Kidney epithelial cell (primary cell): ENCODE measurements at regions not wholly inside any gene's neighbourhood (a gene's known extent, or its start where the extent isn't known, plus 50 kb on each side); places are given as distances from the start of the nearest gene placed in this dataset.

Source experiments
- DNase-seq: peaks from one replicate; pipeline ENCODE4 v3.0.0-alpha.2; 2010; ENCODE audit warnings: low read depth
- H3K27me3 ChIP-seq: 2 replicates; pipeline ENCODE4 v1.6.0; 2011; ENCODE audit warnings: low read length; ENCODE audit not compliant: control insufficient read depth, insufficient read depth
- H3K36me3 ChIP-seq: 2 replicates; pipeline ENCODE4 v1.5.1; 2011; ENCODE audit warnings: low read length; ENCODE audit not compliant: control insufficient read depth, insufficient read depth
- H3K4me3 ChIP-seq: 2 replicates; pipeline ENCODE4 v1.5.1; 2011; ENCODE audit warnings: low read depth, mild to moderate bottlenecking, control low read depth, low read length
- CTCF ChIP-seq: IDR thresholded peaks from 2 replicates; pipeline ENCODE4 v1.5.1; 2011; ENCODE audit warnings: mild to moderate bottlenecking, moderate library complexity, low read length, control low read depth, inconsistent platforms; ENCODE audit not compliant: insufficient read depth, poor library complexity, severe bottlenecking

GRCh38 chr5:93044859-93045666 is 536.0 kb downstream of the NR2F1-AS1 start:
- no peak for TF ChIP-seq CTCF
- H3K36me3 ChIP-seq: no peaks in the 10 kb centered on the region
- no peaks in the 10 kb centered on the region for H3K27me3 ChIP-seq
- H3K4me3 ChIP-seq: no peak overlapping the region
- no peak for DNase-seq

GRCh38 chr5:93039888-93040287 is 541.1 kb downstream of the NR2F1-AS1 start:
- Histone ChIP-seq H3K4me3 (no peak overlapping the region), H3K36me3 (no peaks in the 10 kb centered on the region), H3K27me3 (no peaks in the 10 kb centered on the region)
- TF ChIP-seq CTCF: no peak
- DNase-seq: no peak

- DNase-seq: no peak
- Histone ChIP-seq H3K27me3 (no peaks in the 10 kb centered on the region), H3K36me3 (no peaks in the 10 kb centered on the region), H3K4me3 (no peak overlapping the region)
- TF ChIP-seq CTCF: no peak
Observed at GRCh38 chr5:93034621-93035590, 546.1 kb downstream of the NR2F1-AS1 start.

- Histone ChIP-seq H3K27me3 (no peaks in the 10 kb centered on the region), H3K4me3 (no peak overlapping the region), H3K36me3 (no peaks in the 10 kb centered on the region)
- DNase-seq: no peak
- no peak for TF ChIP-seq CTCF
Observed at GRCh38 chr5:93022796-93023447, 558.1 kb downstream of the NR2F1-AS1 start.

GRCh38 chr5:93022211-93022610 is 558.8 kb downstream of the NR2F1-AS1 start:
- no peak overlapping the region for H3K4me3 ChIP-seq
- no peaks in the 10 kb centered on the region for H3K36me3 ChIP-seq
- no peak for TF ChIP-seq CTCF
- no peaks in the 10 kb centered on the region for H3K27me3 ChIP-seq
- no peak for DNase-seq
